GM23248 (cell line): ENCODE measurements at regions not wholly inside any gene's neighbourhood (a gene's known extent, or its start where the extent isn't known, plus 50 kb on each side); places are given as distances from the start of the nearest gene placed in this dataset.
"Not testable (repeated sequence)": the region's sequence is repeated elsewhere in the genome, so short reads cannot be mapped to it uniquely, and the experiment has no call there.

ENCODE experiments used
- DNase-seq: peaks from one replicate; pipeline ENCODE4 v3.0.0-alpha.2; 2015
- H2AFZ ChIP-seq: fragments of 200-600 bp; sonication (generic); 2 replicates; pipeline ENCODE4 v1.6.1; 2016; ENCODE audit warnings: antibody characterized with exemption
- H3F3A ChIP-seq: fragments of 200-600 bp; sonication (generic); 2 replicates; pipeline ENCODE4 v1.6.1; 2016; ENCODE audit warnings: mild to moderate bottlenecking, antibody characterized with exemption, mixed run types; ENCODE audit not compliant: insufficient read depth
- H3K27ac ChIP-seq: fragments of 200-600 bp; sonication (generic); 2 replicates; pipeline ENCODE4 v1.5.1; 2016; ENCODE audit warnings: mild to moderate bottlenecking
- H3K27me3 ChIP-seq: fragments of 200-600 bp; sonication (generic); replicated peaks from 2 replicates; pipeline ENCODE4 v1.6.1; 2016; ENCODE audit warnings: mild to moderate bottlenecking; ENCODE audit not compliant: insufficient read depth
- H3K36me3 ChIP-seq: fragments of 200-600 bp; sonication (generic); 2 replicates; pipeline ENCODE4 v1.6.1; 2016; ENCODE audit warnings: low read depth, mild to moderate bottlenecking
- H3K4me1 ChIP-seq: fragments of 200-600 bp; sonication (generic); 2 replicates; pipeline ENCODE4 v1.6.1; 2016; ENCODE audit warnings: mild to moderate bottlenecking; ENCODE audit not compliant: insufficient read depth
- H3K4me2 ChIP-seq: fragments of 200-600 bp; sonication (generic); one replicate; pipeline ENCODE4 v1.6.1; 2016; ENCODE audit warnings: mild to moderate bottlenecking; ENCODE audit not compliant: unreplicated experiment
- H3K4me3 ChIP-seq: fragments of 200-600 bp; sonication (generic); 2 replicates; pipeline ENCODE4 v1.5.1; 2016; ENCODE audit warnings: mild to moderate bottlenecking
- H3K79me2 ChIP-seq: fragments of 200-600 bp; sonication (generic); 2 replicates; pipeline ENCODE4 v1.6.1; 2016; ENCODE audit warnings: mild to moderate bottlenecking; ENCODE audit not compliant: insufficient read depth
- H3K9ac ChIP-seq: fragments of 200-600 bp; sonication (generic); 2 replicates; pipeline ENCODE4 v1.6.1; 2016; ENCODE audit warnings: mild to moderate bottlenecking
- H3K9me2 ChIP-seq: fragments of 200-600 bp; sonication (generic); 2 replicates; pipeline ENCODE4 v1.6.1; 2016; ENCODE audit warnings: mixed run types, mild to moderate bottlenecking, moderate library complexity; ENCODE audit not compliant: insufficient read depth
- H3K9me3 ChIP-seq: fragments of 200-600 bp; sonication (generic); one replicate; pipeline ENCODE4 v1.6.1; 2017; ENCODE audit warnings: low read depth
- H4K20me1 ChIP-seq: fragments of 200-600 bp; sonication (generic); 2 replicates; pipeline ENCODE4 v1.6.0; 2016; ENCODE audit not compliant: insufficient read depth
- EZH2 ChIP-seq: fragments of 200-600 bp; sonication (generic); IDR thresholded peaks from 2 replicates; pipeline ENCODE4 v1.6.1; 2018; ENCODE audit warnings: antibody characterized with exemption, mild to moderate bottlenecking; ENCODE audit not compliant: insufficient read depth, poor library complexity, severe bottlenecking
- EZH2phosphoT487 ChIP-seq: fragments of 200-600 bp; sonication (generic); IDR thresholded peaks from 2 replicates; pipeline ENCODE4 v1.6.1; 2018; ENCODE audit warnings: antibody characterized with exemption, moderate library complexity, mild to moderate bottlenecking, low read depth; ENCODE audit not compliant: insufficient read depth
- WGBS, 2 experiments: methylation state at CpG; one replicate each; pipeline ENCODE4 v1.1.6; 2015 to 2017; ENCODE audit warnings: low lambda C conversion rate in 2 of 2, low coverage in 1 of 2; ENCODE audit errors: missing lambda C conversion rate in 2 of 2; 5-methylcytosine and 5-hydroxymethylcytosine counted together
- in situ Hi-C: fragments of 300-500 bp; cut with MboI; formaldehyde crosslinking; loops from 2 replicates; pipeline ENCODE4 v1.15.0; 2020

DNA sequence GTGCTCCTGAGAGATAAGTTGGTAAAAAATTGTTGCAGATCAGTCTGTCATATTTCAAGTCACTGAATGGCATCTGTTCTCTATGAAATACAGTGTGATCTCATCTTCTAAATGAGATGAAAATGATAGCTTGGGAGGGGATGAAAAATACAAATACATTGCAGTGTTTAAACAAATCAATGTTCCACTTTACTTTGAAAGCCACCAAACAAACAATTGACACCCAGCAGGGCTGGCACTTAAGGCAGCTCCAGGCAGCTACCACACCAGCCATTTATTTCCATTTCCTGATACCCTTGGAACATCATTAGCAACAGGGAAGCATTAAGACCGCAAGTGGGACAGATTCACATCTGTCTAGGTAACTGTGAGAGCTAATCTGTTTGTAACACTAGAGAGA, 827.6 kb upstream of the KIF2B start:
- no peaks in the 10 kb centered on the region for H4K20me1 ChIP-seq
- no peak overlapping the region for H3K4me3 ChIP-seq
- H3K9me3 ChIP-seq = no peaks in the 10 kb centered on the region
- no peak overlapping the region for H3K27ac ChIP-seq
- no peaks in the 10 kb centered on the region for H3F3A ChIP-seq
- H3K36me3 ChIP-seq = no peaks in the 10 kb centered on the region
- in situ Hi-C loops = no loop called here
- H3K9ac ChIP-seq = no peak overlapping the region
- H2AFZ ChIP-seq = no peak overlapping the region
- no peak overlapping the region for H3K4me2 ChIP-seq
- TF ChIP-seq EZH2 = no peak
- TF ChIP-seq EZH2phosphoT487 = no peak
- H3K79me2 ChIP-seq = no peaks in the 10 kb centered on the region
- H3K27me3 ChIP-seq = no peaks in the 10 kb centered on the region
- 5 to 11% methylated on average over 1 of the region's 1 CpG for WGBS, 2 experiments
- no peaks in the 10 kb centered on the region for H3K9me2 ChIP-seq
- no peak for DNase-seq
- no peaks in the 10 kb centered on the region for H3K4me1 ChIP-seq

DNA sequence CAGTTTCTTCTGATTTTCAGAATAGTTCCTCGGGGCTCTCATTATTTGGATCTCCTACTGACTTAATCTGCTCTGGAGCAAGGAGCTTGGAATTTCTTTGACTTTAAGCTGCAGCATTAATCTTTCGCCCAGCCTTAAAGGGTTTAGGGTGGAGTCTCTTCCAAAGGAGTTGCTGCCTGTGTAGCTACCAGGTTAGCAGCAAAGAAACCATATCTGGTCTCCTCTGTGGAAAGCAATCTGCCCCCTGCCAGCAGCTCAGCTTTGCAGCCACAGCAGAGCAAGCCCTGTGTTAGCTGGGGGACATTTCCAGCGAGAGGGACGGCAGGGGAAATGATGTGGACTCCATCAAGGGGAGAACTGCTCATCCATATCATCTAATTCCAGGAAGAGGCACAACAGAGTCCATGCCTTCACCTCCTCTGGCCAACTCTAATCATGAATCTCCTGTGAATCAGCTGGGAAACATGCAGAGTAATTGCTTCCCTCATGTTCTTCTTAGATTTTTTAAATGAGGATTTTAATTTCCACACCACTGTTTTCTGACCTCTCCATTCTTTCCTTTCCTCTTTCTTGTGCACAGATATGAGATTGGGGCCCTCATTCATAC, 827.6 kb upstream of the CA10 start:
- no peaks in the 10 kb centered on the region for H3K9me2 ChIP-seq
- no peaks in the 10 kb centered on the region for H3F3A ChIP-seq
- 4% methylated on average over 4 of the region's 4 CpGs for whole genome bisulfite sequencing, 2 experiments
- H3K9me3 ChIP-seq = no peaks in the 10 kb centered on the region
- H3K4me3 ChIP-seq = no peak overlapping the region
- H3K36me3 ChIP-seq = no peaks in the 10 kb centered on the region
- no peak overlapping the region for H3K4me2 ChIP-seq
- no peak overlapping the region for H3K27ac ChIP-seq
- no peaks in the 10 kb centered on the region for H3K79me2 ChIP-seq
- DNase-seq = no peak
- in situ Hi-C loops = no loop called here
- no peak for TF ChIP-seq EZH2
- TF ChIP-seq EZH2phosphoT487 = no peak
- H2AFZ ChIP-seq = no peak overlapping the region
- H3K4me1 ChIP-seq = no peaks in the 10 kb centered on the region
- H4K20me1 ChIP-seq = no peaks in the 10 kb centered on the region
- H3K9ac ChIP-seq = no peak overlapping the region
- no peaks in the 10 kb centered on the region for H3K27me3 ChIP-seq

DNA sequence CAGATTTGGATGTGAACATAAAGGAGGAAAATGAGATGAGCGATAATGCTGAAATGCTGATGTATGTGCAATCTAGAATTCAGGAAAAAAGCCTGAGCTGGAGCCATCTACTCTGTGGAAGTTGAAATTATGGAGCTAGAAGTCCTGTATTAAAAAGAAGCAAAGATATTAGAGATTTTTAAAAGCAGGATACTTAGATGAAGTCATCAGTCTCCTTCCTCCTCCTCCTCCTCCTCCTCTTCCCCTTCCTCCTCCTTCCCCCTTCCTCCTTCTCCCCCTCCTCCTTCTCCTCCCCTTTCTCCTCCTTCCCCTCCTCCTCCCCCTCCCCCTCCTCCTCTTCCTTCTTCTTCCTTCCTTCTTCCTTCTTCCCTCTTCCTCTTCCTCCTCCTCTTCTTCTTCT, 823.8 kb upstream of the CA10 start:
- in situ Hi-C loops = no loop called here
- WGBS, 2 experiments = 42 to 69% methylated on average over 1 of the region's 1 CpG

DNA sequence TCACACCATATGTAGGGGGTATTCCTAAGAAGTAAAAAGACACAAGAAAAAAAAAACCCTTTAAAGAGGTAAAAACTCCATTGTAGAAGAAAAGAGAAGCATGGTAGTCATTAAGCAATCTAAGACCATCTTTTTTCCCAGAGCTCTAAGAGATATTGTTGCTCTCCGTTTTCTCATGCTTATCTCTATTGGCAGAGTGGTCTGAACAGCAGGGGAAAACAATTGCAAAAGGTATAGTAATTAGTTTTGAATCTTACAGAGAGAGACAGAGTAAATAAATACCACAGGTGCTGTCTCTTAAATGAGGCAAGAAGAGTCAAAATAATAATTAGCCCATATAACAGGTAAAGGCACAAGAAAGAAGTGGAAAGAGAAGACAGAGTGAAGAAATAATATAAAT, 821.4 kb upstream of the CA10 start:
- no peaks in the 10 kb centered on the region for H3K79me2 ChIP-seq
- TF ChIP-seq EZH2 (no peak), EZH2phosphoT487 (no peak)
- no peak overlapping the region for H3K27ac ChIP-seq
- no peak overlapping the region for H3K4me3 ChIP-seq
- H2AFZ ChIP-seq = no peak overlapping the region
- no peaks in the 10 kb centered on the region for H3F3A ChIP-seq
- no peaks in the 10 kb centered on the region for H3K27me3 ChIP-seq
- in situ Hi-C loops = no loop called here
- no peaks in the 10 kb centered on the region for H3K36me3 ChIP-seq
- H3K9me3 ChIP-seq = peaks cover 4% of the 10 kb centered on the region
- no peak overlapping the region for H3K9ac ChIP-seq
- no peaks in the 10 kb centered on the region for H4K20me1 ChIP-seq
- no peaks in the 10 kb centered on the region for H3K9me2 ChIP-seq
- H3K4me2 ChIP-seq = no peak overlapping the region
- 0% methylated on average over 1 of the region's 1 CpG for WGBS, 2 experiments
- DNase-seq = no peak
- H3K4me1 ChIP-seq = no peaks in the 10 kb centered on the region

More for the DNA sequence above, 823.8 kb upstream of the CA10 start:
- Histone ChIP-seq H2AFZ (no peak overlapping the region), H3K9me2 (no peaks in the 10 kb centered on the region), H3K4me3 (no peak overlapping the region), H3K27me3 (no peaks in the 10 kb centered on the region), H3K79me2 (no peaks in the 10 kb centered on the region), H3K4me2 (no peak overlapping the region), H3K36me3 (no peaks in the 10 kb centered on the region), H3K9me3 (peaks cover 4% of the 10 kb centered on the region), H3F3A (no peaks in the 10 kb centered on the region), H3K27ac (no peak overlapping the region), H4K20me1 (no peaks in the 10 kb centered on the region), H3K9ac (no peak overlapping the region), H3K4me1 (no peaks in the 10 kb centered on the region)
- TF ChIP-seq EZH2phosphoT487 = no peak
- no peak for DNase-seq

DNA sequence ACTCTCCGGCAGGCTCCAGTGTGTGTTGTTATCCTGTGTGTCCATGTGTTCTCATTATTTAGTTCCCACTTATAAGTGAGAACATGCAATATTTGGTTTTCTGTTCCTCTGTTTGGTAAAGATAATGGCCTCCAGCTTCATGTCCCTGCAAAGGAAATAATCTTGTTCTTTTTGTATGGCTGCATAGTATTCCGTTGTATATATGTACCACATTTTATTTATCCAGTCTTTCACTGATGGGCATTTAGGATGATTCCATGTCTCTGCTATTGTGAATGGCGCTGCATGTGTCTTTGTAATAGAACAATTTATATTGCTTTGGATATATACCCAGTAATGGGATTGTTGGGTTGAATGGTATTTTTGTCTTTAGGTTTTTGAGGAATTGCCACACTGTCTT, 807.3 kb upstream of the CA10 start:
- no peaks in the 10 kb centered on the region for H3K27me3 ChIP-seq
- H3K4me1 ChIP-seq = no peaks in the 10 kb centered on the region
- H2AFZ ChIP-seq = no peak overlapping the region
- no peaks in the 10 kb centered on the region for H3K9me3 ChIP-seq
- H3K27ac ChIP-seq = no peak overlapping the region
- WGBS, 2 experiments = 31 to 36% methylated on average over 3 of the region's 3 CpGs
- in situ Hi-C loops = no loop called here
- no peak overlapping the region for H3K9ac ChIP-seq
- no peak overlapping the region for H3K4me3 ChIP-seq
- no peaks in the 10 kb centered on the region for H3K79me2 ChIP-seq
- no peak overlapping the region for H3K4me2 ChIP-seq
- no peaks in the 10 kb centered on the region for H3F3A ChIP-seq
- no peaks in the 10 kb centered on the region for H4K20me1 ChIP-seq
- H3K9me2 ChIP-seq = no peaks in the 10 kb centered on the region
- TF ChIP-seq EZH2phosphoT487 (no peak), EZH2 (no peak)
- H3K36me3 ChIP-seq = no peaks in the 10 kb centered on the region
- DNase-seq = no peak

DNA sequence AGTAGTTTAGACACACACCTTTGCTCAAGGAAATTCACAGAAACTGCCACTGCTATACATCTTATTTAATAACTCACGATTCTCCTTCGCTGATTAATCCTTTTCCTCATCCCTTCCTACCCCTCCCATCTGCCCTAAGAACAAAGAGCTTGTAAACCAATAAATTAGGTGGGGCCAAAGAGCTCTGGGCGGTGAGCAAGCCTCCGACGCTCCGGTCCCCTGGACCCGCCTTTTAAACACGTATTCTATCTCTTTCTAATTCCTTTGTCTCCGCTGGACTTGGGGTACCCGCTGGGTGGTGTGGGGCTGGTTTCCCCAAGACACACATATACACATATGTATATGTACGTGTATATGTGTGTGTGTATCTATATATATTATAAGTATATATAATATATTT, 803.2 kb upstream of the CA10 start:
- H3K36me3 ChIP-seq, in situ Hi-C loops, DNase-seq, H3K79me2 ChIP-seq, H3K9me2 ChIP-seq, H3K4me1 ChIP-seq, H3K4me2 ChIP-seq, H3K27me3 ChIP-seq, H3F3A ChIP-seq, H3K9me3 ChIP-seq, H3K4me3 ChIP-seq, H3K9ac ChIP-seq, H3K27ac ChIP-seq, H2AFZ ChIP-seq, H4K20me1 ChIP-seq: not testable (repeated sequence)
- WGBS, 2 experiments = 46 to 48% methylated on average over 11 of the region's 11 CpGs
